Transverse colon (tissue), 4 donors: ENCODE measurements at regions not wholly inside any gene's neighbourhood (a gene's known extent, or its start where the extent isn't known, plus 50 kb on each side); places are given as distances from the start of the nearest gene placed in this dataset.

Source experiments
- DNase-seq: peaks from one replicate; pipeline ENCODE4 v3.0.0-alpha.2; 2019
- H3K27ac ChIP-seq, 4 donors: fragments of 200-600 bp; sonication (generic); 2 replicates each; pipeline ENCODE4 v1.5.1; 2016 to 2018; ENCODE audit warnings: inconsistent platforms in 4 of 4
- H3K27me3 ChIP-seq: fragments of 200-600 bp; sonication (generic); 2 replicates; pipeline ENCODE4 v1.5.1; 2017; ENCODE audit warnings: inconsistent platforms
- H3K36me3 ChIP-seq, 4 donors: fragments of 200-600 bp; sonication (generic); 2 replicates each; pipeline ENCODE4 v1.5.1; 2017 to 2019; ENCODE audit warnings: inconsistent platforms in 4 of 4
- H3K4me1 ChIP-seq, 4 donors: fragments of 200-600 bp; sonication (generic); 2 replicates each; pipeline ENCODE4 v1.5.1; 2017 to 2020; ENCODE audit warnings: inconsistent platforms in 4 of 4
- H3K4me3 ChIP-seq, 4 donors: fragments of 200-600 bp; sonication (generic); 1 replicate in 1 of 4; 2 replicates in 3 of 4; pipeline versions ENCODE4 v1.5.1 to v1.6.1; 2017 to 2019; ENCODE audit warnings: inconsistent platforms in 4 of 4
- H3K9me3 ChIP-seq, 2 donors: fragments of 200-600 bp; sonication (generic); 2 replicates each; pipeline ENCODE4 v1.5.1; 2017 to 2019; ENCODE audit warnings: inconsistent platforms in 2 of 2
- EP300 ChIP-seq: sonication (generic); formaldehyde crosslinking; IDR thresholded peaks from one replicate; pipeline ENCODE4 v1.6.1; 2017; ENCODE audit warnings: antibody characterized with exemption, low read depth
- POLR2A ChIP-seq: fragments of 450-650 bp; IDR thresholded peaks from one replicate; pipeline ENCODE4 v1.6.1; 2016; ENCODE audit warnings: antibody characterized with exemption, mild to moderate bottlenecking, moderate library complexity
- POLR2AphosphoS5 ChIP-seq, 3 donors: sonication (generic); formaldehyde crosslinking; IDR thresholded peaks; one replicate each; pipeline ENCODE4 v1.6.1; 2016; ENCODE audit warnings: antibody characterized with exemption in 3 of 3
- WGBS, 2 donors: methylation state at CpG; one replicate each; pipeline ENCODE4 v1.1.5; 2018; ENCODE audit warnings: low coverage in 1 of 2; 5-methylcytosine and 5-hydroxymethylcytosine counted together
- in situ Hi-C, 4 donors: fragments of 200-750 bp; cut with MboI; loops; one replicate each; pipeline versions ENCODE4 v1.15.0 to v1.15.1; 2017; ENCODE audit warnings: low sequenced_read_pairs in 3 of 4, low pct_ligation_motif_present in 1 of 4, low pct_unique_long_range_greater_than_20kb in 1 of 4
- intact Hi-C: fragments of 100-400 bp; cut with DNase I; formaldehyde crosslinking; loops from one replicate; pipeline ENCODE4 v1.15.1; 2023; ENCODE audit warnings: low total_unique reads
- TF ChIP-seq, protein P1 (sequence below), 5 experiments: fragments of 200-600 bp in 3 of 5; fragments of 450-650 bp in 2 of 5; sonication (generic) in 3 of 5; IDR thresholded peaks; 1 replicate in 2 of 5; 2 replicates in 3 of 5; pipeline ENCODE4 v1.5.1; 2016 to 2017; ENCODE audit warnings: antibody characterized with exemption in 5 of 5, inconsistent platforms in 3 of 5, mild to moderate bottlenecking in 2 of 5, moderate library complexity in 1 of 5

DNA sequence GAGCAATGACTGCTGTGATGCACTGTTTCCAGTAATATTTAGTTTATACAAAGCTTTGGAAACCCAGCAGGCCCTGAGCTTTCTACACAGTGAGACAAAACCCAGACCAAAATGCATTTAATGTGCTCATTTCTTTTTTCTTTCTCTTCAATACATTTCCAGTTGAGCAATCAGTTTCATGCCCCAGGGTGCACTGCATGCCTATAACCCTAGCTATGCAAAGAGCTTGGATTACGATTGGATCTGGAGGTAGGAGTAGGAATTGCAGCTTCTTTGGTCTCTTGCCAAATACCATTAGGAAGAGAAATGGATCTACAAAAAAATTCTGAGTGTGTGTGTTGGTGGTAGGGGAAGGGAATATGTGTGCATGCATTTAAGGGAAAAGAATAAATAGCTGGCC, 1001.4 kb downstream of the SQOR start:
- WGBS, 2 donors = 40% methylated on average over 1 of the region's 1 CpG; no CpG with 5 or more reads in 1 of the 2 donors
- Histone ChIP-seq H3K27ac (no peak overlapping the region), H3K36me3 (no peaks in the 10 kb centered on the region), H3K4me1 (no peaks in the 10 kb centered on the region), H3K27me3 (no peaks in the 10 kb centered on the region), H3K9me3 (no peaks in the 10 kb centered on the region), H3K4me3 (no peak overlapping the region)
- TF ChIP-seq EP300 (no peak), POLR2A (no peak), POLR2AphosphoS5 (IDR thresholded peaks at IDR 0.05) (peak in 1 of 3 donors; percentile 5)
- TF ChIP-seq, protein P1, sequence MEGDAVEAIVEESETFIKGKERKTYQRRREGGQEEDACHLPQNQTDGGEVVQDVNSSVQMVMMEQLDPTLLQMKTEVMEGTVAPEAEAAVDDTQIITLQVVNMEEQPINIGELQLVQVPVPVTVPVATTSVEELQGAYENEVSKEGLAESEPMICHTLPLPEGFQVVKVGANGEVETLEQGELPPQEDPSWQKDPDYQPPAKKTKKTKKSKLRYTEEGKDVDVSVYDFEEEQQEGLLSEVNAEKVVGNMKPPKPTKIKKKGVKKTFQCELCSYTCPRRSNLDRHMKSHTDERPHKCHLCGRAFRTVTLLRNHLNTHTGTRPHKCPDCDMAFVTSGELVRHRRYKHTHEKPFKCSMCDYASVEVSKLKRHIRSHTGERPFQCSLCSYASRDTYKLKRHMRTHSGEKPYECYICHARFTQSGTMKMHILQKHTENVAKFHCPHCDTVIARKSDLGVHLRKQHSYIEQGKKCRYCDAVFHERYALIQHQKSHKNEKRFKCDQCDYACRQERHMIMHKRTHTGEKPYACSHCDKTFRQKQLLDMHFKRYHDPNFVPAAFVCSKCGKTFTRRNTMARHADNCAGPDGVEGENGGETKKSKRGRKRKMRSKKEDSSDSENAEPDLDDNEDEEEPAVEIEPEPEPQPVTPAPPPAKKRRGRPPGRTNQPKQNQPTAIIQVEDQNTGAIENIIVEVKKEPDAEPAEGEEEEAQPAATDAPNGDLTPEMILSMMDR (IDR thresholded peaks at IDR 0.05) = no peak
- DNase-seq = no peak
- in situ Hi-C loops (no loop called here), intact Hi-C loops (no loop called here)

DNA sequence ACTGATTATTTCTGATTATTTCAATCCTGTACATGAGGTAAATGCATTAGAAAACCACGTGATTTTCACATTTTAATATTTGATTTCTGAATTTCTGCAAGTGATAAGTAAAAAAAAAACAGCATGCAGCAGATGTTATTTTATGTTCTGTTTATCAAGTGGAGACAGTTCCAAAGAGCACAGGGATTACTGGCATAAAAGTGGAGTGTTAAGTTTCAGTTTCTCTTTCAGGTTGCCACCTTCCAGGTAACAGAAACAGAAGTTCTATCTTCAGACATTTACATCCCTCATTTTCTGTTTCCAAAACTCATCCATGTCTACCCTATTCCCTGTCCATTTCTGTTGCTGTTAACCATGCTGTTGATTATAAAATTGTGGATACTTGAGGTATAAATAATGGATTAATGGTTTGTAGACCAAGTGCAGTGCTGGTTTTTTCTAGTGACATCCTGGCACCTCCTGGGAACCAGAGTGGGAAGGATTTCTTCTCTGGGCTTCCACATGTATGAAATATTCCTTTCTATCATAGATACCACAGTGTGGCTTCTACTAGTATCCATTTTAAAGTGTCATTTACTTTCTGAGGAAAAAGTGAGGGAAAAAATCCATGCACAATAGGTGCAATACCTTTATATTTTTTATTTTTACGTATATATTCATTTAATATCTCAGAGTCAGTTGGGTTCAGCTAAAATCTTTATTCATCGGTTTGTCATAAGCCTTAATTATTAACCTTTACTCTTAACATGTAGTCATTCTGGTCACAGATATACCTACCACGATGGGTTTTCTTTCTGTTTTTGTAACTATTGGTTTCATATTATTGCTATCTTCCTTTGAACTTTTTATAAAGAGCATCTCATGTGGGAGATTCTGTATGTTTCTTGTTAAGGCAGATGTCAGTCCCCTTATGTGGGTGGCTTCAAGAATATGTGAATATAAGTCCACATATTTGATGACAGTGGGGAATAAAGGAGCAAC, 1010.0 kb downstream of the SQOR start:
- TF ChIP-seq, protein P1 (IDR thresholded peaks at IDR 0.05) = no peak
- TF ChIP-seq EP300 (no peak), POLR2A (no peak), POLR2AphosphoS5 (IDR thresholded peaks at IDR 0.05) (no peak)
- Histone ChIP-seq H3K27me3 (no peaks in the 10 kb centered on the region), H3K4me3 (no peak overlapping the region), H3K4me1 (peaks cover 0 to 20% (median 7%) of the 10 kb centered on the region in 4 donors), H3K27ac (peak overlapping the region in 2 of 4 donors; percentile 0 to 41), H3K9me3 (no peaks in the 10 kb centered on the region), H3K36me3 (no peaks in the 10 kb centered on the region)
- intact Hi-C loops = no loop called here
- DNase-seq = no peak
- 53 to 57% methylated on average over 4 of the region's 4 CpGs for WGBS, 2 donors
- in situ Hi-C loops = no loop called here

DNA sequence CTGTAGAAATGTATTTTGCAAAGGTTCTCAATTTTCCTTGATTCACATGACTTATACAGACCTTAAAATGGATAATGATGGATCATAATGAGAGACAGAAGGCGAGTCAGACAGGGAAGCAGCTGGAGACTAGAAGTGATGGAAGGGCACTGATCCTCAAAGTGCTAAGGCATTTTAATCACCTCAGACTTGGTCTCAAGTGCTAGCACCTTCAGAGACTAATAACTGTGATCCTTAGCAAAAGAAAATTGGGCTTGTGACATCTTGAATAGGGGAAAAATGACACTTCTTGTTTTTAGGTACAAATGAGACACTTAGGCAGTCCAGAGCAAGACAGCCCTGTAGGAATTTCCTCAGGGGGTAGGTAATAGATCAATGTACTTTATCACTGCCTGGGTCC, 1011.7 kb downstream of the SQOR start:
- no peak overlapping the region for H3K27ac ChIP-seq
- H3K4me3 ChIP-seq = no peak overlapping the region
- no peak for TF ChIP-seq EP300
- TF ChIP-seq POLR2A = no peak
- TF ChIP-seq, protein P1 (IDR thresholded peaks at IDR 0.05) = no peak
- TF ChIP-seq POLR2AphosphoS5 (IDR thresholded peaks at IDR 0.05) = no peak
- no peaks in the 10 kb centered on the region for H3K9me3 ChIP-seq
- H3K4me1 ChIP-seq = peaks cover 0 to 20% (median 7%) of the 10 kb centered on the region in 4 donors
- in situ Hi-C loops (no loop called here), intact Hi-C loops (no loop called here)
- no peak for DNase-seq
- no peaks in the 10 kb centered on the region for H3K36me3 ChIP-seq
- no peaks in the 10 kb centered on the region for H3K27me3 ChIP-seq
- 75% methylated on average over 1 of the region's 1 CpG for WGBS, 2 donors

DNA sequence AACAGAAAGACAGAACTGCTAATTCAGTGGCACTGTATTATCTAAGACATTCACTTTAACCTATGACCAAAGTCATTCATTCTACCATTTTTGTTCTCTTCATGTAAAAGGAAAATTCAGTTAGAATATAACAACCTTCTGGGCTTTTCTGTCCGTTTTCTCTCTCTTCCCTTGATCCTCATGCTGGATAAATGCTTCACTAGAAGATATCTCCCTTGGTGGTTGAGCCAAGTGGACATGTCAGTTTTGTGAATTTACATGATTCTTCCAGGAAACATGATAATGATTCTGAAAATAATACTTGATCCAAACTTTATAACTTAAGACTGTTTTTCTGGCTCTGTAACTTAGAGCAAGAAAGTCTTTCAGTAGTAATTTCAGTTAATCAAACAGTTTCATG, 1012.2 kb downstream of the SQOR start:
- Histone ChIP-seq H3K36me3 (no peaks in the 10 kb centered on the region), H3K27me3 (no peaks in the 10 kb centered on the region), H3K9me3 (no peaks in the 10 kb centered on the region), H3K4me1 (peaks cover 0 to 20% (median 7%) of the 10 kb centered on the region in 4 donors), H3K27ac (no peak overlapping the region), H3K4me3 (no peak overlapping the region)
- intact Hi-C loops (no loop called here), in situ Hi-C loops (no loop called here)
- no peak for DNase-seq
- TF ChIP-seq EP300 (no peak), POLR2A (no peak), POLR2AphosphoS5 (IDR thresholded peaks at IDR 0.05) (no peak)
- TF ChIP-seq, protein P1 (IDR thresholded peaks at IDR 0.05) = no peak
- 62 to 83% methylated on average over 1 of the region's 1 CpG for WGBS, 2 donors
